Ovary (tissue), 7 donors: ENCODE measurements at regions not wholly inside any gene's neighbourhood (a gene's known extent, or its start where the extent isn't known, plus 50 kb on each side); places are given as distances from the start of the nearest gene placed in this dataset.

Experiments
- DNase-seq, 5 donors: peaks; one replicate each; pipeline ENCODE4 v3.0.0-alpha.2; 2019 to 2020
- H3K27ac ChIP-seq, 2 donors: fragments of 200-600 bp; one replicate each; pipeline versions ENCODE4 v1.5.1 to v1.8.0; 2019 to 2022
- H3K27me3 ChIP-seq: fragments of 200-600 bp; one replicate; pipeline ENCODE4 v1.8.0; 2022
- H3K36me3 ChIP-seq: fragments of 200-600 bp; sonication (generic); one replicate; pipeline ENCODE4 v1.5.1; 2019
- H3K4me1 ChIP-seq: one replicate; pipeline ENCODE4 v1.8.1; 2013; ENCODE audit warnings: mild to moderate bottlenecking, moderate library complexity; ENCODE audit not compliant: insufficient read depth
- H3K4me3 ChIP-seq: fragments of 200-600 bp; sonication (generic); one replicate; pipeline ENCODE4 v1.5.1; 2017
- H3K9me3 ChIP-seq, 2 donors: fragments of 200-600 bp in 1 of 2; sonication (generic) in 1 of 2; one replicate each; pipeline versions ENCODE4 v1.5.1 to v1.8.1; 2013 to 2019; ENCODE audit warnings: mild to moderate bottlenecking in 1 of 2, moderate library complexity in 1 of 2
- CTCF ChIP-seq, 3 donors: fragments of 450-650 bp in 2 of 3; fragments of 200-600 bp in 1 of 3; IDR thresholded peaks; one replicate each; pipeline versions ENCODE4 v1.5.1 to v1.8.0; 2016 to 2022; ENCODE audit warnings: antibody characterized with exemption in 3 of 3, mild to moderate bottlenecking in 1 of 3
- EP300 ChIP-seq: sonication (generic); formaldehyde crosslinking; IDR thresholded peaks from one replicate; pipeline ENCODE4 v1.6.1; 2017; ENCODE audit warnings: antibody characterized with exemption
- POLR2A ChIP-seq: fragments of 450-650 bp; IDR thresholded peaks from one replicate; pipeline ENCODE4 v1.6.1; 2017; ENCODE audit warnings: antibody characterized with exemption, mild to moderate bottlenecking, moderate library complexity
- WGBS, 3 donors: extraction: QIAGEN DNeasy Blood & Tissue Kit in 1 of 3; methylation state at CpG; one replicate each; pipeline versions ENCODE4 v1.1.5 to v1.1.7; 2013 to 2017; 5-methylcytosine and 5-hydroxymethylcytosine counted together
- intact Hi-C, 4 donors: fragments of 100-400 bp; cut with DNase I; formaldehyde crosslinking; loops; one replicate each; pipeline versions ENCODE4 v1.11.0 to v1.15.1; 2022 to 2023
- donor health status: DM: no; HTN: no; CAD: no; lungs with moderate emphysema.
- donor health status: DM: no; HTN: no; CAD: no.
- donor health status: Bipolar disorder and iron deficiency.
- donor health status: DM: no; HTN: no; CAD: no.
- donor health status: DM: yes; HTN: yes; CAD: no.

DNA sequence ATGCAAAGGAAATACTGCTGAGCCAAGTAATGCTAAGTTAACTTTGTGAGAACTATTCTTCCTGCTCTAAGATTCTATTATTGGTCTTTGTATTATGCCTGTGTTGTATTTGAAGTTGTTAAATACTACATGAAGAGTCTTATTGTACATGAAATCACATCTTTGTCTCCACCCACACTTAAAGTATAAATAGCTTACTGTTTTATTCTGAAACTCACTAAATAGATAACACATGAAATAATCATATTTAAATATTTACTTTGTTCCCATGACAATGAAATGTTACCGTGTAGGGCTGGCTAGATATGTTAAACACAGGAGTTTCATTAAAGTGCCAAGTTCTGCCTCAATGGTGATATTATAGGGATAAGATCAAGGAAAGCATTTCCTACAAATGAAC is 562.1 kb upstream of the ATXN8OS start:
- Histone ChIP-seq H3K4me1 (no peaks in the 10 kb centered on the region), H3K9me3 (no peaks in the 10 kb centered on the region), H3K27ac (no peak overlapping the region), H3K4me3 (no peak overlapping the region), H3K27me3 (no peaks in the 10 kb centered on the region), H3K36me3 (no peaks in the 10 kb centered on the region)
- WGBS, 3 donors, result 7 to 16% (median 7%) methylated on average over 1 of the region's 1 CpG
- intact Hi-C loops, result no loop called here
- TF ChIP-seq POLR2A (no peak), EP300 (no peak), CTCF (IDR thresholded peaks at IDR 0.05) (no peak)
- DNase-seq, result no peak

- Histone ChIP-seq H3K4me3 (no peak overlapping the region), H3K27ac (no peak overlapping the region), H3K36me3 (no peaks in the 10 kb centered on the region), H3K4me1 (no peaks in the 10 kb centered on the region), H3K27me3 (no peaks in the 10 kb centered on the region), H3K9me3 (no peaks in the 10 kb centered on the region)
- WGBS, 3 donors, result 39 to 49% (median 47%) methylated on average over 2 of the region's 2 CpGs
- DNase-seq, result no peak
- intact Hi-C loops, result no loop called here
- TF ChIP-seq EP300 (no peak), POLR2A (no peak), CTCF (IDR thresholded peaks at IDR 0.05) (no peak)
These were observed 583.0 kb upstream of the ATXN8OS start for GRCh38 chr13:69524459-69525150.

DNA sequence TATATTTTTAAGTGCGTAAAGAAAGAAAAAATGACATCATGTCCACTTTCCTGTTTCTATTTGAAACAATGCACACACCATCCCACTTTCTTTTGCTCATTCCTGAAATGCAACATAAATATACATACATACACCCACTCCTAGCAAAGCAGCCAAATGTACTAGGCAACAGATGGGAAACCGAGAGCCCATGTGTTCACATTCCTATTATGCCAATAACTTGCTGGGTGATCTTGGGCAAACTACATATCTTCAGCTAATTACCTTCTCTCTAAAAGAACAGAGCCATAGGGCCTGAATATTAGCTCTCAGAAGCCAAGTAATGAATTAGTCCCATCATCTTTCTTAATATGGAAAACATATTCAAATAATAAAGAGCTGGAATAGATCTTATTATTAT is 610.6 kb upstream of the ATXN8OS start:
- DNase-seq, result no peak
- no peaks in the 10 kb centered on the region for H3K36me3 ChIP-seq
- H3K4me3 ChIP-seq, result no peak overlapping the region
- intact Hi-C loops, result no loop called here
- TF ChIP-seq EP300 (no peak), CTCF (IDR thresholded peaks at IDR 0.05) (no peak), POLR2A (no peak)
- 87 to 96% (median 88%) methylated on average over 2 of the region's 2 CpGs for WGBS, 3 donors
- H3K4me1 ChIP-seq, result no peaks in the 10 kb centered on the region
- no peak overlapping the region for H3K27ac ChIP-seq
- no peaks in the 10 kb centered on the region for H3K9me3 ChIP-seq
- H3K27me3 ChIP-seq, result no peaks in the 10 kb centered on the region

DNA sequence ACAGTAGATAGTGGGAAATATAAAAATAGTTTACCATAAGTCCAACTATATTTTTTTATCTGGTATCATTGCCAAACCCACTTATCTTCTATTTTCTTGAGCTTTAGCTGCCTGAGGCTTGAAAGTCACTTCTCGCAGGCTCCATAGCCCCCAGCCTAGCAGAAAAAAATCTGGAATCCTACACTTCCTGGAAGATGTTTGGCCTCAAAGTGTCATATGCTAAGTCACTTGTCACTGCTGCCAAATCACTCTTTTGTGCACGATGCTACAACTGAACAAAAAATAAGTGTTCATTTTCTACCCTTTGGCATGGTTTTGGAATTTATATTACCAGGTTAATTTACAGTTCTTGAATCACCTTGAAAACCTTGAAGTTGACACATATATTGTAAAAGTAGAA is 612.5 kb upstream of the ATXN8OS start:
- intact Hi-C loops, result no loop called here
- 70 to 77% (median 76%) methylated on average over 2 of the region's 2 CpGs for whole genome bisulfite sequencing, 3 donors
- TF ChIP-seq EP300, result no peak
- TF ChIP-seq CTCF (IDR thresholded peaks at IDR 0.05), result no peak
- TF ChIP-seq POLR2A, result no peak

More for the DNA sequence above, 612.5 kb upstream of the ATXN8OS start:
- no peaks in the 10 kb centered on the region for H3K4me1 ChIP-seq
- no peak overlapping the region for H3K27ac ChIP-seq
- H3K36me3 ChIP-seq, result no peaks in the 10 kb centered on the region
- no peak for DNase-seq
- no peaks in the 10 kb centered on the region for H3K27me3 ChIP-seq
- H3K9me3 ChIP-seq, result no peaks in the 10 kb centered on the region
- H3K4me3 ChIP-seq, result no peak overlapping the region
